MM.1S (cell line): ENCODE measurements at regions not wholly inside any gene's neighbourhood (a gene's known extent, or its start where the extent isn't known, plus 50 kb on each side); places are given as distances from the start of the nearest gene placed in this dataset.

ENCODE experiments used
- CTCF ChIP-seq: fragments of 300-600 bp; sonication (generic); IDR thresholded peaks from 2 replicates; pipeline ENCODE4 v1.5.1; 2016; ENCODE audit warnings: antibody characterized with exemption, low read length, mixed read lengths
- EZH2 ChIP-seq: fragments of 300-600 bp; sonication (generic); optimal IDR thresholded peaks from 2 replicates; pipeline ENCODE3; 2017; ENCODE audit warnings: low read depth, mild to moderate bottlenecking, antibody characterized with exemption, low read length, mixed read lengths

- TF ChIP-seq CTCF (no peak), EZH2 (no peak)
These were observed 260.5 kb downstream of the GPAM start for GRCh38 chr10:111923032-111923431.
